A549 (cell line): ENCODE measurements at regions not wholly inside any gene's neighbourhood (a gene's known extent, or its start where the extent isn't known, plus 50 kb on each side); places are given as distances from the start of the nearest gene placed in this dataset.

Experiments
- ATAC-seq, 2 experiments: fragments of 200-7000 bp in 1 of 2; fragments of >200 bp in 1 of 2; cut with Nextera tagmentation in 1 of 2; cut with Tn5 transposase in 1 of 2; 3 replicates each; pipeline versions ENCODE4 v1.8.0 to v1.9.1; 2018 to 2020; ENCODE audit warnings: mild to moderate bottlenecking in 1 of 2, moderate library complexity in 1 of 2
- CTCF ChIA-PET: fragments of 300-600 bp; sonication (Branson Sonifier 250); formaldehyde crosslinking; extraction: SDS; loops from one replicate; lab custom pipeline; 2021; ENCODE audit warnings: antibody characterized with exemption, inconsistent platforms; lab: Yijun Ruan, JAX
- POLR2A ChIA-PET: fragments of 350-600 bp; formaldehyde crosslinking; extraction: SDS; loops from one replicate; lab custom pipeline; 2021; ENCODE audit warnings: antibody characterized with exemption, inconsistent platforms; lab: Yijun Ruan, JAX
- DNase-seq, 2 experiments: peaks; one replicate each; pipeline versions ENCODE4 v3.0.0 to v3.0.0-alpha.2; 2011 to 2016; ENCODE audit warnings: low read depth in 1 of 2, low spot score in 1 of 2
- FAIRE-seq: peaks from 2 replicates; lab custom pipeline; 2011; peaks lifted over from hg19 to GRCh38; lab: Jason Lieb, UNC
- H3K27ac ChIP-seq, 2 experiments: fragments of >200 bp; sonication (Bioruptor Twin); formaldehyde crosslinking; 3 replicates each; pipeline ENCODE4 v1.5.1; 2016 to 2017
- H3K4me1 ChIP-seq: fragments of >200 bp; sonication (Bioruptor Twin); formaldehyde crosslinking; 3 replicates; pipeline ENCODE4 v1.6.1; 2016
- H3K4me2 ChIP-seq: fragments of >200 bp; sonication (Bioruptor Twin); formaldehyde crosslinking; 3 replicates; pipeline ENCODE4 v1.6.1; 2016
- H3K4me3 ChIP-seq: fragments of >200 bp; sonication (Bioruptor Twin); formaldehyde crosslinking; 3 replicates; pipeline ENCODE4 v1.5.1; 2016
- H3K9me3 ChIP-seq: fragments of >200 bp; sonication (Bioruptor Twin); formaldehyde crosslinking; 3 replicates; pipeline ENCODE4 v1.6.1; 2016
- BHLHE40 ChIP-seq: IDR thresholded peaks from 2 replicates; pipeline ENCODE4 v1.6.1; 2012; ENCODE audit warnings: low read depth, low read length, inconsistent platforms
- CBX2 ChIP-seq: fragments of 200-600 bp; sonication (generic); IDR thresholded peaks from 2 replicates; pipeline ENCODE4 v1.6.1; 2016; ENCODE audit warnings: low read depth, mild to moderate bottlenecking, borderline replicate concordance
- EHF ChIP-seq: fragments of 250-450 bp; sonication (Bioruptor Pico); IDR thresholded peaks from 2 replicates; pipeline ENCODE4 v1.5.0; 2020; ENCODE audit warnings: mild to moderate bottlenecking
- EHMT2 ChIP-seq: fragments of 200-600 bp; sonication (generic); IDR thresholded peaks from 2 replicates; pipeline ENCODE4 v1.6.1; 2016; ENCODE audit warnings: antibody characterized with exemption, low read depth, mild to moderate bottlenecking, moderate library complexity
- GATA3 ChIP-seq: IDR thresholded peaks from 2 replicates; pipeline ENCODE4 v1.6.1; 2012; ENCODE audit warnings: borderline replicate concordance
- HDAC2 ChIP-seq: fragments of 200-600 bp; sonication (generic); IDR thresholded peaks from 2 replicates; pipeline ENCODE4 v1.6.1; 2016
- HEYL ChIP-seq: fragments of 250-450 bp; sonication (Bioruptor Pico); IDR thresholded peaks from 2 replicates; pipeline ENCODE4 v1.8.0; 2021; ENCODE audit warnings: mild to moderate bottlenecking, moderate library complexity
- KDM1A ChIP-seq: fragments of 200-600 bp; sonication (generic); IDR thresholded peaks from 2 replicates; pipeline ENCODE4 v1.6.1; 2016; ENCODE audit warnings: low read depth, mild to moderate bottlenecking
- MAFK ChIP-seq: fragments of 450-650 bp; IDR thresholded peaks from 2 replicates; pipeline ENCODE4 v1.6.1; 2014; ENCODE audit not compliant: partially characterized antibody
- MAZ ChIP-seq: fragments of 150-350 bp; IDR thresholded peaks from 2 replicates; pipeline ENCODE4 v1.6.1; 2014; ENCODE audit warnings: antibody characterized with exemption, low read depth, low read length, borderline replicate concordance
- MYC ChIP-seq: IDR thresholded peaks from 2 replicates; pipeline ENCODE4 v1.6.1; 2012; ENCODE audit warnings: mild to moderate bottlenecking, inconsistent platforms, low read length, improper control_type of control experiment, borderline replicate concordance
- NFE2L2 ChIP-seq: fragments of 150-350 bp; conservative IDR thresholded peaks from 2 replicates; pipeline ENCODE4 v1.6.1; 2014; ENCODE audit warnings: low read length
- NR3C1 ChIP-seq: fragments of >200 bp; sonication (Bioruptor Twin); formaldehyde crosslinking; IDR thresholded peaks from 3 replicates; pipeline ENCODE4 v1.6.1; 2017
- POLR2A ChIP-seq: IDR thresholded peaks from 2 replicates; pipeline ENCODE4 v1.6.1; 2012; ENCODE audit warnings: mild to moderate bottlenecking, low read length
- POLR2AphosphoS2 ChIP-seq: conservative IDR thresholded peaks from 2 replicates; pipeline ENCODE4 v1.6.1; 2012; ENCODE audit warnings: low read length, improper control_type of control experiment, inconsistent platforms
- SMC3 ChIP-seq: fragments of >200 bp; sonication (Bioruptor Twin); formaldehyde crosslinking; IDR thresholded peaks from 3 replicates; pipeline ENCODE4 v1.6.1; 2018; ENCODE audit warnings: inconsistent platforms
- TFCP2L1 ChIP-seq: fragments of 250-450 bp; sonication (Bioruptor Pico); IDR thresholded peaks from 2 replicates; pipeline ENCODE4 v1.5.0; 2021; ENCODE audit warnings: mild to moderate bottlenecking
- TP53 ChIP-seq: fragments of 250-450 bp; sonication (Bioruptor Pico); IDR thresholded peaks from 2 replicates; pipeline ENCODE4 v1.5.0; 2021; ENCODE audit warnings: mild to moderate bottlenecking, moderate library complexity
- WGBS: methylation state at CpG from one replicate; pipeline ENCODE4 v1.1.6; 2017; ENCODE audit errors: missing lambda C conversion rate; 5-methylcytosine and 5-hydroxymethylcytosine counted together
- TF ChIP-seq, protein P1 (sequence below): IDR thresholded peaks from 2 replicates; pipeline ENCODE4 v1.6.1; 2012; ENCODE audit warnings: low read depth, borderline replicate concordance
- TF ChIP-seq, protein P2 (sequence below): fragments of >200 bp; sonication (Bioruptor Twin); formaldehyde crosslinking; IDR thresholded peaks from 3 replicates; pipeline ENCODE4 v1.5.1; 2016
- TF ChIP-seq, protein P3 (sequence below): fragments of 200-600 bp; sonication (generic); IDR thresholded peaks from 2 replicates; pipeline ENCODE4 v1.6.1; 2016; ENCODE audit warnings: antibody characterized with exemption, mild to moderate bottlenecking, moderate library complexity
- TF ChIP-seq, protein P4 (sequence below): fragments of 250-450 bp; sonication (Bioruptor Pico); IDR thresholded peaks from 2 replicates; pipeline ENCODE4 v1.5.0; 2021; ENCODE audit warnings: mild to moderate bottlenecking, moderate library complexity, borderline replicate concordance
- TF ChIP-seq, protein P5 (sequence below): IDR thresholded peaks from 2 replicates; pipeline ENCODE4 v1.6.1; 2012

DNA sequence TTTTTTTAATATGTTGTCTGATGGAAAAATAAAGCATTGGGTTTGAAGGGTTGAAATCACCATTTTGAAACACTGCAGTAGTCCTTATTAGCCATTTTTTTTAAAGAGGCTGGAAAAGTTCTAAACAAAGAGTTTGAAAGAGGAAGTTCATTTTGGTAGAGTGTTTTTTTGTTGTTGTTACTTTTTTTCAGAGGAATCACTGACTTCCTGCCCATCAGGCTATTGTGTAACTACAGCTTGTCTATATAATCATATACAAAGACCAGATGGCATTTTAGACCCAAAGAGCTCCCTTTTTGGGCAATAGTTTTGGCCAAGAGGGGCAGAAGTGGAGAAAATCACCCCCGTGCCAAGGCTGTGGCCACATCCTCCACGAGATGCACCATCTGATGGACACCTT, 818.5 kb upstream of the AMELY start:
- CTCF ChIA-PET, result no interaction called here

DNA sequence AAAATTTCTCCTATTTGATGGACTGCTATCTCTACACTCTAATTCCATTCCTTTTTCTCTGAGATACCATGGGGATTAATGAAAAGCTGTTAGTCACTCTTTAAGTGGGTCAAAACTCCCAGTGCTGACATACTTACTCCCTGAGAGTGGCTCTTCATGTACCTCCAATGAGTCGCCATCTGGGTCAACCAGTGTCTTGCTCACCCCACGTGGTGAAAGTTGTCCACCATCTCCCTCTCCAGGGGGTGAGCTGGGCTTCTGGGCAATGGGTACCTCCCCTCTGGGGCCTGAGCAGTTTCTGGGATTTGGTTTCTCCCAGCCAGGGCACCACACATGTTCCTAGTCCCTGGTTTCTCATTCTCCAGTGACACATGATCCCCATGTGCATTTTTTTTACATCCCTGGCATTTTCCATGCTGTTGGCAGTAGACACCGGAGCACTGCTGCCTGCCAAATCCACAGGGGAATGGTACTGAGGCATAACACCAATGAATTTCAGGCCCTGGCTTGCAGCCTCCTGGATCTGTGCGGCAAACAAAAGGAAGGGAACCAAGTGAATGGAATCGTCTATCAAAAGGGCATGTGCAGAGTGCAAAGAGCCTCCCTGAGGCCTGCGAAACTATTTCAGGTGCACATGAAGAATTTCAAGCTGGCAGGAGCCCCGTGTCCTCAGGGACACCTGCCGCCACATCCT, 817.9 kb upstream of the AMELY start:
- Histone ChIP-seq H3K4me3 (no peak overlapping the region), H3K9me3 (no peaks in the 10 kb centered on the region), H3K27ac (no peak overlapping the region), H3K4me2 (no peak overlapping the region), H3K4me1 (no peaks in the 10 kb centered on the region)
- ChIA-PET POLR2A (no interaction called here), CTCF (no interaction called here)
- 26% methylated on average over 6 of the region's 8 CpGs for WGBS
- ATAC-seq, result no peak
- no peak for DNase-seq
- no peak for FAIRE-seq
- TF ChIP-seq MAZ (no peak), HEYL (CRISPR knock-in tag) (no peak), EHMT2 (no peak), NR3C1 (no peak), NFE2L2 (no peak), KDM1A (no peak), MAFK (no peak)
- TF ChIP-seq, protein P1, sequence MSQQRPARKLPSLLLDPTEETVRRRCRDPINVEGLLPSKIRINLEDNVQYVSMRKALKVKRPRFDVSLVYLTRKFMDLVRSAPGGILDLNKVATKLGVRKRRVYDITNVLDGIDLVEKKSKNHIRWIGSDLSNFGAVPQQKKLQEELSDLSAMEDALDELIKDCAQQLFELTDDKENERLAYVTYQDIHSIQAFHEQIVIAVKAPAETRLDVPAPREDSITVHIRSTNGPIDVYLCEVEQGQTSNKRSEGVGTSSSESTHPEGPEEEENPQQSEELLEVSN, result no peak
- TF ChIP-seq, protein P2, sequence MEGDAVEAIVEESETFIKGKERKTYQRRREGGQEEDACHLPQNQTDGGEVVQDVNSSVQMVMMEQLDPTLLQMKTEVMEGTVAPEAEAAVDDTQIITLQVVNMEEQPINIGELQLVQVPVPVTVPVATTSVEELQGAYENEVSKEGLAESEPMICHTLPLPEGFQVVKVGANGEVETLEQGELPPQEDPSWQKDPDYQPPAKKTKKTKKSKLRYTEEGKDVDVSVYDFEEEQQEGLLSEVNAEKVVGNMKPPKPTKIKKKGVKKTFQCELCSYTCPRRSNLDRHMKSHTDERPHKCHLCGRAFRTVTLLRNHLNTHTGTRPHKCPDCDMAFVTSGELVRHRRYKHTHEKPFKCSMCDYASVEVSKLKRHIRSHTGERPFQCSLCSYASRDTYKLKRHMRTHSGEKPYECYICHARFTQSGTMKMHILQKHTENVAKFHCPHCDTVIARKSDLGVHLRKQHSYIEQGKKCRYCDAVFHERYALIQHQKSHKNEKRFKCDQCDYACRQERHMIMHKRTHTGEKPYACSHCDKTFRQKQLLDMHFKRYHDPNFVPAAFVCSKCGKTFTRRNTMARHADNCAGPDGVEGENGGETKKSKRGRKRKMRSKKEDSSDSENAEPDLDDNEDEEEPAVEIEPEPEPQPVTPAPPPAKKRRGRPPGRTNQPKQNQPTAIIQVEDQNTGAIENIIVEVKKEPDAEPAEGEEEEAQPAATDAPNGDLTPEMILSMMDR, result no peak
- TF ChIP-seq, protein P3, sequence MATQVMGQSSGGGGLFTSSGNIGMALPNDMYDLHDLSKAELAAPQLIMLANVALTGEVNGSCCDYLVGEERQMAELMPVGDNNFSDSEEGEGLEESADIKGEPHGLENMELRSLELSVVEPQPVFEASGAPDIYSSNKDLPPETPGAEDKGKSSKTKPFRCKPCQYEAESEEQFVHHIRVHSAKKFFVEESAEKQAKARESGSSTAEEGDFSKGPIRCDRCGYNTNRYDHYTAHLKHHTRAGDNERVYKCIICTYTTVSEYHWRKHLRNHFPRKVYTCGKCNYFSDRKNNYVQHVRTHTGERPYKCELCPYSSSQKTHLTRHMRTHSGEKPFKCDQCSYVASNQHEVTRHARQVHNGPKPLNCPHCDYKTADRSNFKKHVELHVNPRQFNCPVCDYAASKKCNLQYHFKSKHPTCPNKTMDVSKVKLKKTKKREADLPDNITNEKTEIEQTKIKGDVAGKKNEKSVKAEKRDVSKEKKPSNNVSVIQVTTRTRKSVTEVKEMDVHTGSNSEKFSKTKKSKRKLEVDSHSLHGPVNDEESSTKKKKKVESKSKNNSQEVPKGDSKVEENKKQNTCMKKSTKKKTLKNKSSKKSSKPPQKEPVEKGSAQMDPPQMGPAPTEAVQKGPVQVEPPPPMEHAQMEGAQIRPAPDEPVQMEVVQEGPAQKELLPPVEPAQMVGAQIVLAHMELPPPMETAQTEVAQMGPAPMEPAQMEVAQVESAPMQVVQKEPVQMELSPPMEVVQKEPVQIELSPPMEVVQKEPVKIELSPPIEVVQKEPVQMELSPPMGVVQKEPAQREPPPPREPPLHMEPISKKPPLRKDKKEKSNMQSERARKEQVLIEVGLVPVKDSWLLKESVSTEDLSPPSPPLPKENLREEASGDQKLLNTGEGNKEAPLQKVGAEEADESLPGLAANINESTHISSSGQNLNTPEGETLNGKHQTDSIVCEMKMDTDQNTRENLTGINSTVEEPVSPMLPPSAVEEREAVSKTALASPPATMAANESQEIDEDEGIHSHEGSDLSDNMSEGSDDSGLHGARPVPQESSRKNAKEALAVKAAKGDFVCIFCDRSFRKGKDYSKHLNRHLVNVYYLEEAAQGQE, result no peak

More for the DNA sequence above, 818.5 kb upstream of the AMELY start:
- no peak for TF ChIP-seq EHF (CRISPR knock-in tag)
- TF ChIP-seq POLR2AphosphoS2, result no peak
- TF ChIP-seq SMC3, result no peak
- TF ChIP-seq, protein P4, sequence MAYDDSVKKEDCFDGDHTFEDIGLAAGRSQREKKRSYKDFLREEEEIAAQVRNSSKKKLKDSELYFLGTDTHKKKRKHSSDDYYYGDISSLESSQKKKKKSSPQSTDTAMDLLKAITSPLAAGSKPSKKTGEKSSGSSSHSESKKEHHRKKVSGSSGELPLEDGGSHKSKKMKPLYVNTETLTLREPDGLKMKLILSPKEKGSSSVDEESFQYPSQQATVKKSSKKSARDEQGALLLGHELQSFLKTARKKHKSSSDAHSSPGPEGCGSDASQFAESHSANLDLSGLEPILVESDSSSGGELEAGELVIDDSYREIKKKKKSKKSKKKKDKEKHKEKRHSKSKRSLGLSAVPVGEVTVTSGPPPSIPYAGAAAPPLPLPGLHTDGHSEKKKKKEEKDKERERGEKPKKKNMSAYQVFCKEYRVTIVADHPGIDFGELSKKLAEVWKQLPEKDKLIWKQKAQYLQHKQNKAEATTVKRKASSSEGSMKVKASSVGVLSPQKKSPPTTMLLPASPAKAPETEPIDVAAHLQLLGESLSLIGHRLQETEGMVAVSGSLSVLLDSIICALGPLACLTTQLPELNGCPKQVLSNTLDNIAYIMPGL (CRISPR knock-in tag), result no peak
- TF ChIP-seq HDAC2, result no peak
- no peak for TF ChIP-seq POLR2A
- no peak for TF ChIP-seq BHLHE40
- TF ChIP-seq, protein P5, sequence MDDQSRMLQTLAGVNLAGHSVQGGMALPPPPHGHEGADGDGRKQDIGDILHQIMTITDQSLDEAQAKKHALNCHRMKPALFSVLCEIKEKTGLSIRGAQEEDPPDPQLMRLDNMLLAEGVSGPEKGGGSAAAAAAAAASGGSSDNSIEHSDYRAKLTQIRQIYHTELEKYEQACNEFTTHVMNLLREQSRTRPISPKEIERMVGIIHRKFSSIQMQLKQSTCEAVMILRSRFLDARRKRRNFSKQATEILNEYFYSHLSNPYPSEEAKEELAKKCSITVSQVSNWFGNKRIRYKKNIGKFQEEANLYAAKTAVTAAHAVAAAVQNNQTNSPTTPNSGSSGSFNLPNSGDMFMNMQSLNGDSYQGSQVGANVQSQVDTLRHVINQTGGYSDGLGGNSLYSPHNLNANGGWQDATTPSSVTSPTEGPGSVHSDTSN, result no peak
- TF ChIP-seq CBX2, result no peak
- no peak for TF ChIP-seq MYC
- TF ChIP-seq TFCP2L1, result no peak
- no peak for TF ChIP-seq HEYL (CRISPR knock-in tag)
- TF ChIP-seq TP53 (CRISPR knock-in tag), result no peak
- TF ChIP-seq GATA3, result no peak
- TF ChIP-seq MAFK, result no peak
- no peaks in the 10 kb centered on the region for H3K4me1 ChIP-seq
- 0% methylated on average over 1 of the region's 2 CpGs for WGBS
- POLR2A ChIA-PET, result no interaction called here
- no peak for ATAC-seq
- H3K4me3 ChIP-seq, result no peak overlapping the region
- no peak overlapping the region for H3K4me2 ChIP-seq
- no peak for DNase-seq
- no peak overlapping the region for H3K27ac ChIP-seq
- no peak for FAIRE-seq
- no peaks in the 10 kb centered on the region for H3K9me3 ChIP-seq
